ENCODE measurements at regions not wholly inside any gene's neighbourhood (a gene's known extent, or its start where the extent isn't known, plus 50 kb on each side); places are given as distances from the start of the nearest gene placed in this dataset.

- TF ChIP-seq REST (IDR thresholded peaks at IDR 0.05; ENCODE audit: low read depth, low read length): no peak
- no peak for TF ChIP-seq CTCF (IDR thresholded peaks at IDR 0.05)
- no peak for TF ChIP-seq RAD21 (IDR thresholded peaks at IDR 0.05; ENCODE audit: low read length)
- no peak for TF ChIP-seq FOXM1 (IDR thresholded peaks at IDR 0.05; ENCODE audit: low read depth)
- no peak for TF ChIP-seq PBX3 (IDR thresholded peaks at IDR 0.05)
- no peak for TF ChIP-seq MXI1 (IDR thresholded peaks at IDR 0.05; ENCODE audit: low read depth, low read length)
- TF ChIP-seq RFX5 (IDR thresholded peaks at IDR 0.05; ENCODE audit: low read length): no peak
- no peak for TF ChIP-seq GABPA (IDR thresholded peaks at IDR 0.05; ENCODE audit: low read depth)
- no peak for TF ChIP-seq NFIC (IDR thresholded peaks at IDR 0.05; ENCODE audit: borderline replicate concordance)
These were observed 123.4 kb upstream of the ARGLU1 start (continued) for GRCh38 chr13:106691341-106691740.

DNA sequence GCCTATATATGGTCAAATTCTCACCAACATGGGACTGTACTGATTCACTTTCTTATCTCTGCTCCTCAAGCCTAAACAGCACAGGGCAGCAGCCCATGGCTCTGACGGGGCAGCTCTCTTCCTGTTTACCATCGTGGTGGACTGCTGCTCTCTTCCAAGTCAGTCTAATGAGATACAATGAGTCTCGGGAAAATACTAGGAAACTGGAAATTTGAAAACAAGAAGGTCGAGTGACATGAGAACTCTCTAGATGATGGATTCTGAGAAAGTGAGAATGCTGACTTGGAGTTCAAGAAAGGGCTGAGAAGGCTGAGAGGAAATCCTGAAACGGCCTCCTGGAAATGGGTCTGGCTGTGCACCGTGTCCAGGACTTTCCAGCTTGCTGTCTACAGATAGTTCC lies 122.8 kb upstream of the ARGLU1 start:
- POLR2A ChIA-PET: no interaction called here
- no peak for TF ChIP-seq MXI1 (IDR thresholded peaks at IDR 0.05; ENCODE audit: low read depth, low read length)

DNA sequence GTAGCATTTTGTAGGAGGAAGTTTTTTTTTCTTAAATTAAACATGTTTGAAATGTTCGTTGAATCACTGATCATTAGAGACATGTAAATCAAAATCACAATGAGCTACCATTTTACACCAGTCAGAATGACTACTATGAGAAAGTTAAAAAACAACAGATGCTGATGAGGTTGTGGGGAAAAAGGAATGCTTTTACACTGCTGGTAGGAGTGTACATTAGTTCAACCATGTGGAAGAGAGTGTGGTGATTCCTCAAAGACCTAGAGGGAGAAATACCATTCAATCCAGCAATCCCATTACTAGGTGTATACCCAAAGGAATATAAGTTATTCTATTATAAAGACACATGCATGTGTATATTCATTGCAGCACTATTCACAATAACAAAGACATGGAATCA lies 122.0 kb upstream of the ARGLU1 start:
- Histone ChIP-seq H3K4me1 (ENCODE audit: control insufficient read depth in 1 of 2, insufficient read depth in 2 of 2, low read depth in 1 of 2, low read length in 1 of 2) (no peaks in the 10 kb centered on the region), H3K27ac (ENCODE audit: low read depth in 2 of 2, low read length in 1 of 2) (no peak overlapping the region), H3K27me3 (ENCODE audit: insufficient read depth) (no peaks in the 10 kb centered on the region), H3K36me3 (replicated peaks in 1 of 2; ENCODE audit: control insufficient read depth in 1 of 2, insufficient read depth in 2 of 2, low read length in 1 of 2) (no peaks in the 10 kb centered on the region), H3K4me2 (no peak overlapping the region), H3K79me2 (ENCODE audit: insufficient read depth) (no peaks in the 10 kb centered on the region), H2AFZ (ENCODE audit: low read depth) (no peak overlapping the region), H3K9ac (no peak overlapping the region), H3F3A (replicated peaks; ENCODE audit: insufficient read depth) (no peaks in the 10 kb centered on the region), H3K4me3 (ENCODE audit: low read depth in 2 of 2, low read length in 1 of 2) (no peak overlapping the region), H3K9me3 (no peaks in the 10 kb centered on the region), H4K20me1 (ENCODE audit: insufficient read depth) (no peaks in the 10 kb centered on the region), H3K9me2 (no peaks in the 10 kb centered on the region)
- POLR2A ChIA-PET: no interaction called here
- CTCF ChIA-PET: no interaction called here
- no peak for TF ChIP-seq YY1 (IDR thresholded peaks at IDR 0.05; ENCODE audit: low read depth)
- TF ChIP-seq CHD2 (IDR thresholded peaks at IDR 0.05; ENCODE audit: low read length, partially characterized antibody): no peak
- TF ChIP-seq CTCF (IDR thresholded peaks at IDR 0.05): no peak
- no peak for TF ChIP-seq POLR2AphosphoS5 (IDR thresholded peaks at IDR 0.05; ENCODE audit: low read depth, low read length)
- no peak for TF ChIP-seq ELF1 (IDR thresholded peaks at IDR 0.05)
- TF ChIP-seq TAF1 (IDR thresholded peaks at IDR 0.05; ENCODE audit: borderline replicate concordance, low read depth, low read length): no peak
- no peak for TF ChIP-seq GABPA (IDR thresholded peaks at IDR 0.05; ENCODE audit: low read depth)
- DNase-seq: no peak
- 8% methylated on average over 1 of the region's 1 CpG for WGBS (ENCODE audit: low lambda C conversion rate)

More for the DNA sequence above, 122.8 kb upstream of the ARGLU1 start:
- no peaks in the 10 kb centered on the region for H3F3A ChIP-seq (replicated peaks; ENCODE audit: insufficient read depth)
- H3K9me2 ChIP-seq: no peaks in the 10 kb centered on the region
- H3K4me3 ChIP-seq (ENCODE audit: low read depth in 2 of 2, low read length in 1 of 2): no peak overlapping the region
- no peaks in the 10 kb centered on the region for H3K79me2 ChIP-seq (ENCODE audit: insufficient read depth)
- H3K4me1 ChIP-seq (ENCODE audit: control insufficient read depth in 1 of 2, insufficient read depth in 2 of 2, low read depth in 1 of 2, low read length in 1 of 2): no peaks in the 10 kb centered on the region
- CTCF ChIA-PET: interaction anchor here (1.0 kb wide), 1 partner anchor 12 kb away, joined by 5 read pairs; no protein-coding TSS in a partner anchor
- H3K27me3 ChIP-seq (ENCODE audit: insufficient read depth): no peaks in the 10 kb centered on the region
- no peak for DNase-seq
- H3K9ac ChIP-seq: no peak overlapping the region
- no peak overlapping the region for H3K4me2 ChIP-seq
- WGBS (ENCODE audit: low lambda C conversion rate): 34% methylated on average over 6 of the region's 6 CpGs
- no peaks in the 10 kb centered on the region for H3K9me3 ChIP-seq
- H4K20me1 ChIP-seq (ENCODE audit: insufficient read depth): no peaks in the 10 kb centered on the region
- no peak overlapping the region for H2AFZ ChIP-seq (ENCODE audit: low read depth)
- H3K36me3 ChIP-seq (replicated peaks in 1 of 2; ENCODE audit: control insufficient read depth in 1 of 2, insufficient read depth in 2 of 2, low read length in 1 of 2): no peaks in the 10 kb centered on the region
- no peak overlapping the region for H3K27ac ChIP-seq (ENCODE audit: low read depth in 2 of 2, low read length in 1 of 2)
